PC-9 (cell line): ENCODE measurements at regions not wholly inside any gene's neighbourhood (a gene's known extent, or its start where the extent isn't known, plus 50 kb on each side); places are given as distances from the start of the nearest gene placed in this dataset.

Experiments
- BruUV-seq: library from RNA; stranded (reverse); fragments of 400-500 nt; replicated peaks from 2 replicates; lab custom pipeline; 2021; lab: Mats Ljungman, UMichigan
- CTCF ChIA-PET: fragments of 300-600 bp; sonication (Branson Sonifier 250); formaldehyde crosslinking; loops from one replicate; lab custom pipeline; 2022; ENCODE audit warnings: antibody characterized with exemption; lab: Charles Lee
- POLR2A ChIA-PET: fragments of 300-600 bp; sonication (Branson Sonifier 250); formaldehyde crosslinking; loops from one replicate; lab custom pipeline; 2022; ENCODE audit warnings: antibody characterized with exemption; ENCODE audit not compliant: unreplicated experiment; lab: Charles Lee
- DNase-seq, 2 experiments: peaks; one replicate each; pipeline versions ENCODE4 v3.0.0 to v3.0.0-alpha.2; 2015 to 2022; ENCODE audit warnings: mixed read lengths in 1 of 2
- H2AFZ ChIP-seq: fragments of 200-600 bp; sonication (generic); 2 replicates; pipeline ENCODE4 v1.8.1; 2017; ENCODE audit warnings: antibody characterized with exemption
- H3F3A ChIP-seq: fragments of 200-600 bp; sonication (generic); 2 replicates; pipeline ENCODE4 v1.8.1; 2017; ENCODE audit warnings: antibody characterized with exemption, mild to moderate bottlenecking, low read depth; ENCODE audit not compliant: insufficient read depth
- H3K27ac ChIP-seq: fragments of 200-600 bp; sonication (generic); 2 replicates; pipeline ENCODE4 v1.6.1; 2016; ENCODE audit warnings: mixed run types
- H3K27me3 ChIP-seq: fragments of 200-600 bp; sonication (generic); 2 replicates; pipeline ENCODE4 v1.6.1; 2016; ENCODE audit warnings: low read depth, mixed run types; ENCODE audit not compliant: insufficient read depth
- H3K36me3 ChIP-seq: fragments of 200-600 bp; sonication (generic); 2 replicates; pipeline ENCODE4 v1.6.1; 2016; ENCODE audit warnings: low read depth, mixed run types
- H3K4me1 ChIP-seq: fragments of 200-600 bp; sonication (generic); replicated peaks from 2 replicates; pipeline ENCODE4 v1.6.1; 2016; ENCODE audit warnings: mixed run types; ENCODE audit not compliant: insufficient read depth
- H3K4me2 ChIP-seq: fragments of 200-600 bp; sonication (generic); 2 replicates; pipeline ENCODE4 v1.6.1; 2017; ENCODE audit warnings: mixed run types
- H3K4me3 ChIP-seq: fragments of 200-600 bp; sonication (generic); 2 replicates; pipeline ENCODE4 v1.6.1; 2016; ENCODE audit warnings: mixed run types
- H3K79me2 ChIP-seq: fragments of 200-600 bp; sonication (generic); 2 replicates; pipeline ENCODE4 v1.6.1; 2017; ENCODE audit warnings: low read depth, mixed run types
- H3K9me2 ChIP-seq: fragments of 200-600 bp; sonication (generic); 2 replicates; pipeline ENCODE4 v1.8.1; 2017; ENCODE audit warnings: mild to moderate bottlenecking; ENCODE audit not compliant: insufficient read depth
- H3K9me3 ChIP-seq: fragments of 200-600 bp; sonication (generic); 2 replicates; pipeline ENCODE4 v1.8.1; 2016; ENCODE audit warnings: low read depth; ENCODE audit not compliant: insufficient read depth
- H4K20me1 ChIP-seq: fragments of 200-600 bp; sonication (generic); 2 replicates; pipeline ENCODE4 v1.8.1; 2017; ENCODE audit not compliant: insufficient read depth
- CTCF ChIP-seq: fragments of 200-600 bp; sonication (generic); conservative IDR thresholded peaks from 2 replicates; pipeline ENCODE4 v1.6.1; 2017; ENCODE audit warnings: mixed run types, antibody characterized with exemption, mild to moderate bottlenecking, moderate library complexity
- EZH2 ChIP-seq: fragments of 200-600 bp; sonication (generic); IDR thresholded peaks from 2 replicates; pipeline ENCODE4 v1.8.0; 2017; ENCODE audit warnings: antibody characterized with exemption, low read depth
- intact Hi-C: fragments of 100-400 bp; cut with micrococcal nuclease; formaldehyde crosslinking; loops from one replicate; pipeline ENCODE4 v1.10.0; 2022; ENCODE audit not compliant: unreplicated experiment

- Histone ChIP-seq H4K20me1 (no peaks in the 10 kb centered on the region), H3F3A (peaks cover 3% of the 10 kb centered on the region; the same call in 1 of the 2 replicates), H3K27ac (no peak overlapping the region), H3K79me2 (no peaks in the 10 kb centered on the region), H3K4me2 (0 out of 2 replicates have a peak overlapping the region, but pooled peaks have one; percentile 34), H3K36me3 (no peaks in the 10 kb centered on the region), H2AFZ (no peak overlapping the region), H3K4me3 (no peak overlapping the region), H3K4me1 (peaks cover 11% of the 10 kb centered on the region), H3K27me3 (no peaks in the 10 kb centered on the region), H3K9me3 (no peaks in the 10 kb centered on the region), H3K9me2 (no peaks in the 10 kb centered on the region)
- BruUV-seq: no TSS peak
- POLR2A ChIA-PET: no interaction called here
- CTCF ChIA-PET: interaction anchor here (0.8 to 2.3 kb wide), 4 partner anchors 55 to 835 kb away, joined by 3 to 17 read pairs (median 6); no protein-coding TSS in a partner anchor
- TF ChIP-seq CTCF (peak; percentile 68), EZH2 (no peak)
- DNase-seq: peak in 1 of 2 experiments; percentile 29
- intact Hi-C loops: loop anchor here (1.0 to 10.0 kb wide), 9 partner anchors 54 to 911 kb away; no protein-coding TSS in a partner anchor
Observed at GRCh38 chr4:138035781-138036258, 206.3 kb downstream of the SLC7A11 start.

GRCh38 chr4:138034871-138035270 lies 207.3 kb downstream of the SLC7A11 start:
- H2AFZ ChIP-seq: no peak overlapping the region
- peak overlapping the region; percentile 54 for H3K27ac ChIP-seq
- DNase-seq: peak in 1 of 2 experiments; percentile 75
- BruUV-seq: no TSS peak
- intact Hi-C loops: loop anchor here (1.0 to 10.0 kb wide), 9 partner anchors 55 to 910 kb away; no protein-coding TSS in a partner anchor
- peaks cover 11% of the 10 kb centered on the region for H3K4me1 ChIP-seq
- no peaks in the 10 kb centered on the region for H4K20me1 ChIP-seq
- H3K79me2 ChIP-seq: no peaks in the 10 kb centered on the region
- POLR2A ChIA-PET: no interaction called here
- H3K4me2 ChIP-seq: peak overlapping the region; percentile 34
- H3K36me3 ChIP-seq: no peaks in the 10 kb centered on the region
- H3K27me3 ChIP-seq: no peaks in the 10 kb centered on the region
- CTCF ChIA-PET: interaction anchor here (0.8 to 2.3 kb wide), 4 partner anchors 56 to 836 kb away, joined by 3 to 17 read pairs (median 6); no protein-coding TSS in a partner anchor
- H3K9me3 ChIP-seq: no peaks in the 10 kb centered on the region
- no peak overlapping the region for H3K4me3 ChIP-seq
- H3F3A ChIP-seq: peaks cover 3% of the 10 kb centered on the region; the same call in 1 of the 2 replicates
- H3K9me2 ChIP-seq: no peaks in the 10 kb centered on the region
- TF ChIP-seq EZH2 (no peak), CTCF (no peak)

GRCh38 chr4:138032222-138032621 lies 209.9 kb downstream of the SLC7A11 start:
- no peaks in the 10 kb centered on the region for H4K20me1 ChIP-seq
- intact Hi-C loops: loop anchor here (10.0 kb wide), 2 partner anchors 207 to 907 kb away; no protein-coding TSS in a partner anchor
- H3F3A ChIP-seq: peaks cover 3% of the 10 kb centered on the region; the same call in 1 of the 2 replicates
- no peak overlapping the region for H3K4me3 ChIP-seq
- no peaks in the 10 kb centered on the region for H3K9me2 ChIP-seq
- no peak overlapping the region for H3K4me2 ChIP-seq
- no peak overlapping the region for H3K27ac ChIP-seq
- TF ChIP-seq EZH2 (no peak), CTCF (no peak)
- CTCF ChIA-PET: no interaction called here
- no peak overlapping the region for H2AFZ ChIP-seq
- no peak for DNase-seq
- POLR2A ChIA-PET: no interaction called here
- no peaks in the 10 kb centered on the region for H3K27me3 ChIP-seq
- peaks cover 11% of the 10 kb centered on the region for H3K4me1 ChIP-seq
- no peaks in the 10 kb centered on the region for H3K36me3 ChIP-seq
- no peaks in the 10 kb centered on the region for H3K9me3 ChIP-seq
- BruUV-seq: no TSS peak
- no peaks in the 10 kb centered on the region for H3K79me2 ChIP-seq
